Kidney (tissue), 13 donors: ENCODE measurements at regions not wholly inside any gene's neighbourhood (a gene's known extent, or its start where the extent isn't known, plus 50 kb on each side); places are given as distances from the start of the nearest gene placed in this dataset.
A peak's percentile ranks its signal among the peaks of the same experiment; 100 is the strongest.

Source experiments
- DNase-seq, 5 donors: peaks; one replicate each; pipeline ENCODE4 v3.0.0-alpha.2; 2013 to 2020
- FAIRE-seq: peaks from 2 replicates; lab custom pipeline; 2012; peaks lifted over from hg19 to GRCh38; lab: Jason Lieb, UNC
- H3K27ac ChIP-seq, 2 donors: one replicate each; pipeline ENCODE4 v1.7.0; 2013; ENCODE audit warnings: low read depth in 2 of 2, low read length in 2 of 2, inconsistent platforms in 1 of 2
- H3K27me3 ChIP-seq: one replicate; pipeline ENCODE4 v1.7.1; 2013; ENCODE audit warnings: low read length, inconsistent platforms; ENCODE audit not compliant: control insufficient read depth, insufficient read depth
- H3K36me3 ChIP-seq, 3 donors: one replicate each; pipeline versions ENCODE4 v1.7.0 to v1.7.1; 2013; ENCODE audit warnings: low read length in 3 of 3, control low read depth in 1 of 3, inconsistent platforms in 1 of 3; ENCODE audit not compliant: insufficient read depth in 3 of 3, control insufficient read depth in 2 of 3
- H3K4me1 ChIP-seq, 3 donors: one replicate each; pipeline versions ENCODE4 v1.7.0 to v1.7.1; 2013; ENCODE audit warnings: low read length in 3 of 3, inconsistent platforms in 1 of 3, low read depth in 1 of 3; ENCODE audit not compliant: control insufficient read depth in 2 of 3, insufficient read depth in 2 of 3
- H3K4me3 ChIP-seq, 3 donors: one replicate each; pipeline versions ENCODE4 v1.7.0 to v1.8.1; 2013; ENCODE audit warnings: low read length in 3 of 3, control low read depth in 1 of 3, inconsistent platforms in 1 of 3
- H3K9ac ChIP-seq, 3 donors: one replicate each; pipeline versions ENCODE4 v1.7.0 to v1.7.1; 2013; ENCODE audit warnings: low read length in 3 of 3, control low read depth in 1 of 3, inconsistent platforms in 1 of 3
- H3K9me3 ChIP-seq, 3 donors: one replicate each; pipeline versions ENCODE4 v1.7.0 to v1.7.1; 2013; ENCODE audit warnings: low read length in 3 of 3, control low read depth in 1 of 3, inconsistent platforms in 1 of 3; ENCODE audit not compliant: control insufficient read depth in 2 of 3, insufficient read depth in 1 of 3
- CTCF ChIP-seq: IDR thresholded peaks from 3 replicates; pipeline ENCODE4 v1.5.1; 2012; ENCODE audit warnings: mild to moderate bottlenecking, moderate library complexity, borderline replicate concordance; ENCODE audit not compliant: insufficient read depth; ENCODE audit errors: extremely low read depth
- intact Hi-C: fragments of 100-400 bp; cut with DNase I; formaldehyde crosslinking; loops from one replicate; pipeline ENCODE4 v1.11.1; 2022
- donor health status: control.
- donor health status: control.
- donor health status: control.
- donor health status: control.
- donor health status: control.
- donor health status: DM: yes; HTN: yes; CAD: no.
- donor health status: Normal renal cell carcinoma (clear cell type).

GRCh38 chr10:4652111-4653010 is 173.6 kb upstream of the AKR1E2 start:
- H3K36me3 ChIP-seq = no peaks in the 10 kb centered on the region

GRCh38 chr10:4651404-4652037 is 174.5 kb upstream of the AKR1E2 start:
- Histone ChIP-seq H3K9ac (no peak overlapping the region), H3K27me3 (no peaks in the 10 kb centered on the region), H3K27ac (no peak overlapping the region), H3K9me3 (no peaks in the 10 kb centered on the region), H3K36me3 (no peaks in the 10 kb centered on the region), H3K4me3 (no peak overlapping the region), H3K4me1 (no peaks in the 10 kb centered on the region)
- DNase-seq (no peak), FAIRE-seq (no peak)
- intact Hi-C loops = loop anchor here (10.0 kb wide), 1 partner anchor 1417 kb away; no protein-coding TSS in a partner anchor
- TF ChIP-seq CTCF = no peak

More at GRCh38 chr10:4652111-4653010, 173.6 kb upstream of the AKR1E2 start:
- no peaks in the 10 kb centered on the region for H3K4me1 ChIP-seq
- FAIRE-seq = no peak
- H3K9ac ChIP-seq = no peak overlapping the region
- H3K27ac ChIP-seq = no peak overlapping the region
- peak in 2 of 5 donors; percentile 25 to 61 for DNase-seq
- no peak overlapping the region for H3K4me3 ChIP-seq
- intact Hi-C loops = loop anchor here (10.0 kb wide), 1 partner anchor 1418 kb away; no protein-coding TSS in a partner anchor
- H3K27me3 ChIP-seq = no peaks in the 10 kb centered on the region
- H3K9me3 ChIP-seq = no peaks in the 10 kb centered on the region
- no peak for TF ChIP-seq CTCF

DNA sequence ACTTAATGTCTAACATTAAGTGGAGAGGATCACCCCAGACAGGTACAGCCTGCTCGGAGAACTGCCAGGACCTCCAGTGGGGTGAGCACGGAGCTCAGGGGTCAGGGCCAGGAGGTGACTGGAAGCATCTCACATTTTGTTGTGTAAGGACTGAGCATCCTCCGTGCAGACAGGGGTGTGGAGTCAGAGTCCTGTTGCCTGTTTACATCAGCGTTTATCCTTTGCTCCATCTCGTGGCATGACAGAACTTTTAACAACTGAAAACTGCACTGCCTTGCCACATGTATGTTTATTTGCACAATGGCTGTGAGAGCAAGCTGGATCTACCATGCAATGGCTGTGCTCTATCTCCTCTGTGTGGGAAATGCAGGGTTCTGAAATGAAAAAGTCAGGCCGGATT is 175.4 kb upstream of the AKR1E2 start:
- no peak for TF ChIP-seq CTCF
- Histone ChIP-seq H3K27ac (no peak overlapping the region), H3K27me3 (no peaks in the 10 kb centered on the region), H3K9me3 (no peaks in the 10 kb centered on the region), H3K36me3 (no peaks in the 10 kb centered on the region), H3K4me3 (no peak overlapping the region), H3K4me1 (no peaks in the 10 kb centered on the region), H3K9ac (no peak overlapping the region)
- intact Hi-C loops = loop anchor here (10.0 kb wide), 1 partner anchor 1416 kb away; no protein-coding TSS in a partner anchor
- DNase-seq (no peak), FAIRE-seq (no peak)
